NT2/D1 (cell line): ENCODE measurements at regions not wholly inside any gene's neighbourhood (a gene's known extent, or its start where the extent isn't known, plus 50 kb on each side); places are given as distances from the start of the nearest gene placed in this dataset.

Experiments
- SUZ12 ChIP-seq: IDR thresholded peaks from 2 replicates; pipeline ENCODE4 v1.6.1; 2011; ENCODE audit not compliant: insufficient read length, insufficient read depth; ENCODE audit errors: extremely low read depth
- YY1 ChIP-seq: IDR thresholded peaks from 2 replicates; pipeline ENCODE4 v1.6.1; 2011; ENCODE audit not compliant: insufficient read length, insufficient read depth

DNA sequence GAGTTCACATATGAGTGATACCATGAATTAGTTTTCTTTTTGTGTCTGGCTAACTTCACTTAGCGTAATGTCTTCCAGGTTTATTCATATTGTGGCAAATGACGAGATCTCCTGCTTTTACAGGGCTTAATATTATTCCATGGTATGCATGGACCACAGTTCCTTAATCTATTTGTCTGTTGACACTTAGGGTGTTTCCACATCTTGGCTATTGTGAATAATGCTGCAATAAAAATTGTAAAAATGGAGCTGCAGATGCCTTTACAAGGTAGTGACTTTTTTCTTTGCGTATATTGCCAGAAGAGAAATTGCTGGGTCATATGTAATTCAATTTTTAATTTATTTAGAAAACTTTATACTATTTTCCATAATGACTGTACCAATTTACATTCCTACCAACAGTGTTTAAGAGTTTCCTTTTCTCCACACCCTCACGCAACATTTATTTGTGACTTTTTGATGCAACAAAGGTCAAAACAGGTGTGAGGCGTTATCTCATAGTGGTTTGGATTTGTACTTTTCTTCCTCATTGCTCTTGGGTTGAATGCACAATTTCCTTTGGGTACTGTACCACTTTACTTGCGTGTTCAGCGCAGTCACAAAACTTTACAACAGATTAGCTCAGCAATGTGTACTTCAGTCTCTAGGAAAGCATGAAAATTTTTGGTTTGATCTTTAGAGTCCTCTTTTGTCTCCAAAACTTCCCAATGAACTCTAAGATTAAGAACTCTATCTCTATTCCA, 240.8 kb downstream of the PPARGC1A start:
- TF ChIP-seq SUZ12, result no peak
- TF ChIP-seq YY1, result no peak
